ENCODE measurements at regions not wholly inside any gene's neighbourhood (a gene's known extent, or its start where the extent isn't known, plus 50 kb on each side); places are given as distances from the start of the nearest gene placed in this dataset.

- H2BK120ac ChIP-seq (ENCODE audit: low read depth, low read length): no peak overlapping the region
Measured at GRCh38 chr10:118497227-118497626, 98.2 kb downstream of the PRLHR start.

GRCh38 chr10:118496525-118496924 lies 98.9 kb downstream of the PRLHR start:
- Histone ChIP-seq H2AFZ (ENCODE audit: low read length) (no peak overlapping the region), H3K36me3 (replicated peaks in 1 of 2; ENCODE audit: control insufficient read depth in 2 of 2, insufficient read depth in 2 of 2, low read length in 2 of 2) (no peaks in the 10 kb centered on the region), H3K27me3 (ENCODE audit: control insufficient read depth in 3 of 3, insufficient read depth in 3 of 3, low read depth in 1 of 3, low read length in 3 of 3) (peaks cover 0 to 4% (median 0%) of the 10 kb centered on the region in 3 experiments), H4K8ac (ENCODE audit: low read depth, low read length) (no peak overlapping the region), H3K18ac (ENCODE audit: low read length) (no peak overlapping the region), H3K9me3 (replicated peaks in 1 of 2; ENCODE audit: control insufficient read depth in 2 of 2, insufficient read depth in 1 of 2, low read depth in 1 of 2, low read length in 2 of 2) (peaks cover 0 to under 1% of the 10 kb centered on the region in 2 donors), H3K9ac (ENCODE audit: low read depth, low read length, poor library complexity) (no peak overlapping the region), H2BK5ac (ENCODE audit: low read length) (no peak overlapping the region), H2BK15ac (ENCODE audit: low read length) (no peak overlapping the region), H3K4ac (ENCODE audit: low read length) (no peak overlapping the region), H3K4me3 (ENCODE audit: low read length in 2 of 2) (no peak overlapping the region), H3K14ac (ENCODE audit: low read length) (no peak overlapping the region), H2BK120ac (ENCODE audit: low read depth, low read length) (no peak overlapping the region), H3K23ac (ENCODE audit: low read depth, low read length, poor library complexity) (no peak overlapping the region), H3K79me1 (ENCODE audit: low read depth, low read length) (no peaks in the 10 kb centered on the region), H2BK12ac (ENCODE audit: low read length) (no peak overlapping the region), H4K91ac (ENCODE audit: low read depth, low read length, poor library complexity) (no peak overlapping the region), H3K4me1 (ENCODE audit: control insufficient read depth in 2 of 2, insufficient read depth in 1 of 2, low read depth in 1 of 2, low read length in 2 of 2) (no peaks in the 10 kb centered on the region), H2AK5ac (ENCODE audit: low read depth, low read length) (no peak overlapping the region), H3K4me2 (ENCODE audit: insufficient read depth, low read length, poor library complexity, severe bottlenecking) (no peak overlapping the region), H3K27ac (replicated peaks; ENCODE audit: low read length) (no peak overlapping the region)
- no CpG with 5 or more reads among the region's 3 CpGs for WGBS, 2 donors (ENCODE audit: extremely low coverage in 2 of 2, insufficient read length in 2 of 2, insufficient replicate concordance in 1 of 2)
- no peak for DNase-seq (ENCODE audit: low spot score)

More at GRCh38 chr10:118497227-118497626, 98.2 kb downstream of the PRLHR start:
- Histone ChIP-seq H3K79me1 (ENCODE audit: low read depth, low read length) (no peaks in the 10 kb centered on the region), H3K27me3 (ENCODE audit: control insufficient read depth in 3 of 3, insufficient read depth in 3 of 3, low read depth in 1 of 3, low read length in 3 of 3) (peaks cover 0 to 2% (median 0%) of the 10 kb centered on the region in 3 experiments), H4K91ac (ENCODE audit: low read depth, low read length, poor library complexity) (no peak overlapping the region), H2AFZ (ENCODE audit: low read length) (no peak overlapping the region), H3K18ac (ENCODE audit: low read length) (no peak overlapping the region), H2BK5ac (ENCODE audit: low read length) (no peak overlapping the region), H3K4ac (ENCODE audit: low read length) (no peak overlapping the region), H3K27ac (replicated peaks; ENCODE audit: low read length) (no peak overlapping the region), H2BK15ac (ENCODE audit: low read length) (no peak overlapping the region), H3K9ac (ENCODE audit: low read depth, low read length, poor library complexity) (no peak overlapping the region), H2AK5ac (ENCODE audit: low read depth, low read length) (no peak overlapping the region), H3K23ac (ENCODE audit: low read depth, low read length, poor library complexity) (no peak overlapping the region), H3K36me3 (replicated peaks in 1 of 2; ENCODE audit: control insufficient read depth in 2 of 2, insufficient read depth in 2 of 2, low read length in 2 of 2) (no peaks in the 10 kb centered on the region), H3K4me1 (ENCODE audit: control insufficient read depth in 2 of 2, insufficient read depth in 1 of 2, low read depth in 1 of 2, low read length in 2 of 2) (no peaks in the 10 kb centered on the region), H3K14ac (ENCODE audit: low read length) (no peak overlapping the region), H4K8ac (ENCODE audit: low read depth, low read length) (no peak overlapping the region), H3K4me3 (ENCODE audit: low read length in 2 of 2) (no peak overlapping the region), H2BK12ac (ENCODE audit: low read length) (no peak overlapping the region), H3K4me2 (ENCODE audit: insufficient read depth, low read length, poor library complexity, severe bottlenecking) (no peak overlapping the region), H3K9me3 (replicated peaks in 1 of 2; ENCODE audit: control insufficient read depth in 2 of 2, insufficient read depth in 1 of 2, low read depth in 1 of 2, low read length in 2 of 2) (no peaks in the 10 kb centered on the region)
- DNase-seq (ENCODE audit: low spot score): no peak
- no CpG with 5 or more reads among the region's 8 CpGs for WGBS, 2 donors (ENCODE audit: extremely low coverage in 2 of 2, insufficient read length in 2 of 2, insufficient replicate concordance in 1 of 2)

GRCh38 chr10:118495499-118495898 lies 99.9 kb downstream of the PRLHR start:
- Histone ChIP-seq H3K14ac (ENCODE audit: low read length) (no peak overlapping the region), H3K9me3 (replicated peaks in 1 of 2; ENCODE audit: control insufficient read depth in 2 of 2, insufficient read depth in 1 of 2, low read depth in 1 of 2, low read length in 2 of 2) (peaks cover 0 to 2% of the 10 kb centered on the region in 2 donors), H3K27ac (replicated peaks; ENCODE audit: low read length) (no peak overlapping the region), H4K91ac (ENCODE audit: low read depth, low read length, poor library complexity) (no peak overlapping the region), H4K8ac (ENCODE audit: low read depth, low read length) (no peak overlapping the region), H3K27me3 (ENCODE audit: control insufficient read depth in 3 of 3, insufficient read depth in 3 of 3, low read depth in 1 of 3, low read length in 3 of 3) (peaks cover 0 to 4% (median 0%) of the 10 kb centered on the region in 3 experiments), H2BK5ac (ENCODE audit: low read length) (no peak overlapping the region), H3K79me1 (ENCODE audit: low read depth, low read length) (no peaks in the 10 kb centered on the region), H2AK5ac (ENCODE audit: low read depth, low read length) (no peak overlapping the region), H2BK15ac (ENCODE audit: low read length) (no peak overlapping the region), H2BK12ac (ENCODE audit: low read length) (no peak overlapping the region), H2BK120ac (ENCODE audit: low read depth, low read length) (no peak overlapping the region), H3K4me2 (ENCODE audit: insufficient read depth, low read length, poor library complexity, severe bottlenecking) (no peak overlapping the region), H3K9ac (ENCODE audit: low read depth, low read length, poor library complexity) (no peak overlapping the region), H3K4me3 (ENCODE audit: low read length in 2 of 2) (no peak overlapping the region), H3K4me1 (ENCODE audit: control insufficient read depth in 2 of 2, insufficient read depth in 1 of 2, low read depth in 1 of 2, low read length in 2 of 2) (no peaks in the 10 kb centered on the region), H3K36me3 (replicated peaks in 1 of 2; ENCODE audit: control insufficient read depth in 2 of 2, insufficient read depth in 2 of 2, low read length in 2 of 2) (no peaks in the 10 kb centered on the region), H3K4ac (ENCODE audit: low read length) (no peak overlapping the region), H2AFZ (ENCODE audit: low read length) (no peak overlapping the region), H3K18ac (ENCODE audit: low read length) (no peak overlapping the region), H3K23ac (ENCODE audit: low read depth, low read length, poor library complexity) (no peak overlapping the region)
- WGBS, 2 donors (ENCODE audit: extremely low coverage in 2 of 2, insufficient read length in 2 of 2, insufficient replicate concordance in 1 of 2): no CpG with 5 or more reads among the region's 2 CpGs
- no peak for DNase-seq (ENCODE audit: low spot score)

- Histone ChIP-seq H2AFZ (ENCODE audit: low read length) (no peak overlapping the region), H2BK5ac (ENCODE audit: low read length) (no peak overlapping the region), H3K27ac (replicated peaks; ENCODE audit: low read length) (no peak overlapping the region), H3K23ac (ENCODE audit: low read depth, low read length, poor library complexity) (no peak overlapping the region), H3K9ac (ENCODE audit: low read depth, low read length, poor library complexity) (no peak overlapping the region), H3K4me1 (ENCODE audit: control insufficient read depth in 2 of 2, insufficient read depth in 1 of 2, low read depth in 1 of 2, low read length in 2 of 2) (peaks cover 0 to 6% of the 10 kb centered on the region in 2 donors), H3K4ac (ENCODE audit: low read length) (no peak overlapping the region), H3K36me3 (replicated peaks in 1 of 2; ENCODE audit: control insufficient read depth in 2 of 2, insufficient read depth in 2 of 2, low read length in 2 of 2) (no peaks in the 10 kb centered on the region), H3K27me3 (ENCODE audit: control insufficient read depth in 3 of 3, insufficient read depth in 3 of 3, low read depth in 1 of 3, low read length in 3 of 3) (peaks cover 0 to 2% (median 0%) of the 10 kb centered on the region in 3 experiments), H3K4me3 (ENCODE audit: low read length in 2 of 2) (no peak overlapping the region), H2AK5ac (ENCODE audit: low read depth, low read length) (no peak overlapping the region), H4K91ac (ENCODE audit: low read depth, low read length, poor library complexity) (no peak overlapping the region), H2BK15ac (ENCODE audit: low read length) (no peak overlapping the region), H3K18ac (ENCODE audit: low read length) (no peak overlapping the region), H2BK12ac (ENCODE audit: low read length) (no peak overlapping the region), H3K79me1 (ENCODE audit: low read depth, low read length) (no peaks in the 10 kb centered on the region), H3K9me3 (replicated peaks in 1 of 2; ENCODE audit: control insufficient read depth in 2 of 2, insufficient read depth in 1 of 2, low read depth in 1 of 2, low read length in 2 of 2) (peaks cover 0 to 2% of the 10 kb centered on the region in 2 donors), H4K8ac (ENCODE audit: low read depth, low read length) (no peak overlapping the region), H3K4me2 (ENCODE audit: insufficient read depth, low read length, poor library complexity, severe bottlenecking) (no peak overlapping the region), H3K14ac (ENCODE audit: low read length) (no peak overlapping the region), H2BK120ac (ENCODE audit: low read depth, low read length) (no peak overlapping the region)
- WGBS, 2 donors (ENCODE audit: extremely low coverage in 2 of 2, insufficient read length in 2 of 2, insufficient replicate concordance in 1 of 2): no CpG with 5 or more reads among the region's 1 CpG
- no peak for DNase-seq (ENCODE audit: low spot score)
Measured at GRCh38 chr10:118491055-118491454, 104.4 kb downstream of the PRLHR start.

All from neuronal stem cell (in vitro differentiated cells).